Neural cell (in vitro differentiated cells): ENCODE measurements at regions not wholly inside any gene's neighbourhood (a gene's known extent, or its start where the extent isn't known, plus 50 kb on each side); places are given as distances from the start of the nearest gene placed in this dataset.

Experiments
- H2AFZ ChIP-seq: fragments of 200-600, 300-800 bp; sonication (generic), shearing (Covaris generic); 2 replicates; pipeline ENCODE4 v1.6.0; 2014; ENCODE audit warnings: low read depth, mild to moderate bottlenecking, antibody characterized with exemption, low read length, moderate library complexity
- H3F3A ChIP-seq: fragments of 200-600 bp; shearing (Covaris generic); 2 replicates; pipeline ENCODE4 v1.6.1; 2016; ENCODE audit warnings: mild to moderate bottlenecking, moderate library complexity, mixed read lengths, antibody characterized with exemption, low read length; ENCODE audit not compliant: insufficient read depth, poor library complexity, severe bottlenecking
- H3K27ac ChIP-seq: fragments of 200-600, 300-800 bp; sonication (generic), shearing (Covaris generic); 2 replicates; pipeline ENCODE4 v1.5.1; 2014; ENCODE audit warnings: mild to moderate bottlenecking, low read length, moderate library complexity
- H3K27me3 ChIP-seq: fragments of 300-800, 200-600 bp; sonication (generic), shearing (Covaris generic); 2 replicates; pipeline ENCODE4 v1.6.0; 2014; ENCODE audit warnings: mild to moderate bottlenecking, low read depth, low read length, moderate library complexity; ENCODE audit not compliant: insufficient read depth
- H3K36me3 ChIP-seq: fragments of 300-800, 200-600 bp; sonication (generic), shearing (Covaris generic); 2 replicates; pipeline ENCODE4 v1.5.1; 2014; ENCODE audit warnings: mild to moderate bottlenecking, antibody characterized with exemption, low read length, moderate library complexity; ENCODE audit not compliant: insufficient read depth
- H3K4me2 ChIP-seq: fragments of 300-800, 200-600 bp; sonication (generic), shearing (Covaris generic); 2 replicates; pipeline ENCODE4 v1.6.0; 2014; ENCODE audit warnings: mild to moderate bottlenecking, low read length
- H3K4me3 ChIP-seq: fragments of 300-800, 200-600 bp; sonication (generic), shearing (Covaris generic); 2 replicates; pipeline ENCODE4 v1.5.1; 2014; ENCODE audit warnings: mild to moderate bottlenecking, low read length, moderate library complexity
- H3K79me2 ChIP-seq: fragments of 200-600 bp; shearing (Covaris generic); replicated peaks from 2 replicates; pipeline ENCODE4 v1.6.0; 2014; ENCODE audit warnings: mild to moderate bottlenecking, low read length, moderate library complexity; ENCODE audit not compliant: insufficient read depth
- H3K9ac ChIP-seq: fragments of 300-800, 200-600 bp; sonication (generic), shearing (Covaris generic); 2 replicates; pipeline ENCODE4 v1.6.1; 2016; ENCODE audit warnings: mild to moderate bottlenecking, low read length, mixed read lengths
- H3K9me2 ChIP-seq: fragments of 200-600 bp; shearing (Covaris generic); 2 replicates; pipeline ENCODE4 v1.6.1; 2016; ENCODE audit warnings: mild to moderate bottlenecking, low read length, mixed read lengths; ENCODE audit not compliant: insufficient read depth
- H3K9me3 ChIP-seq: fragments of 200-600, 300-800 bp; sonication (generic), shearing (Covaris generic); 2 replicates; pipeline ENCODE4 v1.6.1; 2016; ENCODE audit warnings: mild to moderate bottlenecking, mixed run types, low read length, moderate library complexity, mixed read lengths
- H4K20me1 ChIP-seq: fragments of 200-600 bp; shearing (Covaris generic); 2 replicates; pipeline ENCODE4 v1.6.1; 2016; ENCODE audit warnings: mild to moderate bottlenecking, mixed run types; ENCODE audit not compliant: insufficient read depth
- CTCF ChIP-seq: fragments of 450-650 bp; IDR thresholded peaks from 2 replicates; pipeline ENCODE4 v1.5.1; 2014; ENCODE audit warnings: antibody characterized with exemption, mild to moderate bottlenecking, moderate library complexity; ENCODE audit not compliant: poor library complexity, severe bottlenecking
- EP300 ChIP-seq: fragments of 450-650 bp; conservative IDR thresholded peaks from 2 replicates; pipeline ENCODE4 v1.6.1; 2014; ENCODE audit warnings: antibody characterized with exemption, mild to moderate bottlenecking, moderate library complexity; ENCODE audit not compliant: poor library complexity, severe bottlenecking
- EZH2 ChIP-seq: fragments of 200-600, 300-800 bp; shearing (Covaris generic), sonication (generic); IDR thresholded peaks from 2 replicates; pipeline ENCODE4 v1.6.1; 2014; ENCODE audit warnings: antibody characterized with exemption, low read length, borderline replicate concordance, mild to moderate bottlenecking; ENCODE audit not compliant: insufficient read depth, poor library complexity, severe bottlenecking
- MXI1 ChIP-seq: fragments of 450-650 bp; conservative IDR thresholded peaks from 2 replicates; pipeline ENCODE4 v1.6.1; 2014; ENCODE audit warnings: antibody characterized with exemption, mild to moderate bottlenecking; ENCODE audit not compliant: poor library complexity, severe bottlenecking
- POLR2AphosphoS5 ChIP-seq: IDR thresholded peaks from 2 replicates; pipeline ENCODE4 v1.6.1; 2012
- RAD21 ChIP-seq: fragments of 450-650 bp; conservative IDR thresholded peaks from 2 replicates; pipeline ENCODE4 v1.6.1; 2014; ENCODE audit warnings: antibody characterized with exemption, mild to moderate bottlenecking, moderate library complexity
- REST ChIP-seq: IDR thresholded peaks from 2 replicates; pipeline ENCODE4 v1.6.1; 2012; ENCODE audit warnings: borderline replicate concordance
- SMC3 ChIP-seq: fragments of 450-650 bp; conservative IDR thresholded peaks from 2 replicates; pipeline ENCODE4 v1.6.1; 2014; ENCODE audit warnings: antibody characterized with exemption, mild to moderate bottlenecking, moderate library complexity; ENCODE audit not compliant: poor library complexity
- TAF1 ChIP-seq: IDR thresholded peaks from 2 replicates; pipeline ENCODE4 v1.6.1; 2012; ENCODE audit warnings: low read depth

GRCh38 chr4:138301536-138301935 lies 59.4 kb upstream of the SLC7A11 start:
- Histone ChIP-seq H3K79me2 (no peaks in the 10 kb centered on the region), H3K4me2 (no peak overlapping the region), H3K27me3 (no peaks in the 10 kb centered on the region), H3K9me3 (no peaks in the 10 kb centered on the region), H4K20me1 (no peaks in the 10 kb centered on the region), H3K36me3 (no peaks in the 10 kb centered on the region), H3F3A (no peaks in the 10 kb centered on the region), H2AFZ (no peak overlapping the region), H3K9me2 (no peaks in the 10 kb centered on the region), H3K27ac (no peak overlapping the region), H3K4me3 (no peak overlapping the region), H3K9ac (no peak overlapping the region)
- TF ChIP-seq REST (no peak), MXI1 (no peak), SMC3 (no peak), POLR2AphosphoS5 (no peak), EP300 (no peak), CTCF (no peak), RAD21 (no peak), TAF1 (no peak), EZH2 (no peak)

- Histone ChIP-seq H3K36me3 (no peaks in the 10 kb centered on the region), H3K4me2 (no peak overlapping the region), H2AFZ (no peak overlapping the region), H3K4me3 (no peak overlapping the region), H3K9ac (no peak overlapping the region), H3K79me2 (no peaks in the 10 kb centered on the region), H3K9me3 (no peaks in the 10 kb centered on the region), H3F3A (no peaks in the 10 kb centered on the region), H3K9me2 (no peaks in the 10 kb centered on the region), H4K20me1 (no peaks in the 10 kb centered on the region), H3K27ac (no peak overlapping the region), H3K27me3 (no peaks in the 10 kb centered on the region)
- TF ChIP-seq TAF1 (no peak), EP300 (no peak), EZH2 (no peak), CTCF (no peak), SMC3 (no peak)
Measured at GRCh38 chr4:138300616-138301015, 58.5 kb upstream of the SLC7A11 start.
